Neural cell (in vitro differentiated cells): ENCODE measurements at regions not wholly inside any gene's neighbourhood (a gene's known extent, or its start where the extent isn't known, plus 50 kb on each side); places are given as distances from the start of the nearest gene placed in this dataset.

Source experiments
- H2AFZ ChIP-seq: fragments of 200-600, 300-800 bp; sonication (generic), shearing (Covaris generic); 2 replicates; pipeline ENCODE4 v1.6.0; 2014; ENCODE audit warnings: low read depth, mild to moderate bottlenecking, antibody characterized with exemption, low read length, moderate library complexity
- H3F3A ChIP-seq: fragments of 200-600 bp; shearing (Covaris generic); 2 replicates; pipeline ENCODE4 v1.6.1; 2016; ENCODE audit warnings: mild to moderate bottlenecking, moderate library complexity, mixed read lengths, antibody characterized with exemption, low read length; ENCODE audit not compliant: insufficient read depth, poor library complexity, severe bottlenecking
- H3K27ac ChIP-seq: fragments of 200-600, 300-800 bp; sonication (generic), shearing (Covaris generic); 2 replicates; pipeline ENCODE4 v1.5.1; 2014; ENCODE audit warnings: mild to moderate bottlenecking, low read length, moderate library complexity
- H3K27me3 ChIP-seq: fragments of 300-800, 200-600 bp; sonication (generic), shearing (Covaris generic); 2 replicates; pipeline ENCODE4 v1.6.0; 2014; ENCODE audit warnings: mild to moderate bottlenecking, low read depth, low read length, moderate library complexity; ENCODE audit not compliant: insufficient read depth
- H3K36me3 ChIP-seq: fragments of 300-800, 200-600 bp; sonication (generic), shearing (Covaris generic); 2 replicates; pipeline ENCODE4 v1.5.1; 2014; ENCODE audit warnings: mild to moderate bottlenecking, antibody characterized with exemption, low read length, moderate library complexity; ENCODE audit not compliant: insufficient read depth
- H3K4me2 ChIP-seq: fragments of 300-800, 200-600 bp; sonication (generic), shearing (Covaris generic); 2 replicates; pipeline ENCODE4 v1.6.0; 2014; ENCODE audit warnings: mild to moderate bottlenecking, low read length
- H3K4me3 ChIP-seq: fragments of 300-800, 200-600 bp; sonication (generic), shearing (Covaris generic); 2 replicates; pipeline ENCODE4 v1.5.1; 2014; ENCODE audit warnings: mild to moderate bottlenecking, low read length, moderate library complexity
- H3K79me2 ChIP-seq: fragments of 200-600 bp; shearing (Covaris generic); replicated peaks from 2 replicates; pipeline ENCODE4 v1.6.0; 2014; ENCODE audit warnings: mild to moderate bottlenecking, low read length, moderate library complexity; ENCODE audit not compliant: insufficient read depth
- H3K9ac ChIP-seq: fragments of 300-800, 200-600 bp; sonication (generic), shearing (Covaris generic); 2 replicates; pipeline ENCODE4 v1.6.1; 2016; ENCODE audit warnings: mild to moderate bottlenecking, low read length, mixed read lengths
- H3K9me2 ChIP-seq: fragments of 200-600 bp; shearing (Covaris generic); 2 replicates; pipeline ENCODE4 v1.6.1; 2016; ENCODE audit warnings: mild to moderate bottlenecking, low read length, mixed read lengths; ENCODE audit not compliant: insufficient read depth
- H3K9me3 ChIP-seq: fragments of 200-600, 300-800 bp; sonication (generic), shearing (Covaris generic); 2 replicates; pipeline ENCODE4 v1.6.1; 2016; ENCODE audit warnings: mild to moderate bottlenecking, mixed run types, low read length, moderate library complexity, mixed read lengths
- H4K20me1 ChIP-seq: fragments of 200-600 bp; shearing (Covaris generic); 2 replicates; pipeline ENCODE4 v1.6.1; 2016; ENCODE audit warnings: mild to moderate bottlenecking, mixed run types; ENCODE audit not compliant: insufficient read depth
- CTCF ChIP-seq: fragments of 450-650 bp; IDR thresholded peaks from 2 replicates; pipeline ENCODE4 v1.5.1; 2014; ENCODE audit warnings: antibody characterized with exemption, mild to moderate bottlenecking, moderate library complexity; ENCODE audit not compliant: poor library complexity, severe bottlenecking
- EP300 ChIP-seq: fragments of 450-650 bp; conservative IDR thresholded peaks from 2 replicates; pipeline ENCODE4 v1.6.1; 2014; ENCODE audit warnings: antibody characterized with exemption, mild to moderate bottlenecking, moderate library complexity; ENCODE audit not compliant: poor library complexity, severe bottlenecking
- EZH2 ChIP-seq: fragments of 200-600, 300-800 bp; shearing (Covaris generic), sonication (generic); IDR thresholded peaks from 2 replicates; pipeline ENCODE4 v1.6.1; 2014; ENCODE audit warnings: antibody characterized with exemption, low read length, borderline replicate concordance, mild to moderate bottlenecking; ENCODE audit not compliant: insufficient read depth, poor library complexity, severe bottlenecking
- MXI1 ChIP-seq: fragments of 450-650 bp; conservative IDR thresholded peaks from 2 replicates; pipeline ENCODE4 v1.6.1; 2014; ENCODE audit warnings: antibody characterized with exemption, mild to moderate bottlenecking; ENCODE audit not compliant: poor library complexity, severe bottlenecking
- POLR2AphosphoS5 ChIP-seq: IDR thresholded peaks from 2 replicates; pipeline ENCODE4 v1.6.1; 2012
- RAD21 ChIP-seq: fragments of 450-650 bp; conservative IDR thresholded peaks from 2 replicates; pipeline ENCODE4 v1.6.1; 2014; ENCODE audit warnings: antibody characterized with exemption, mild to moderate bottlenecking, moderate library complexity
- REST ChIP-seq: IDR thresholded peaks from 2 replicates; pipeline ENCODE4 v1.6.1; 2012; ENCODE audit warnings: borderline replicate concordance
- SMC3 ChIP-seq: fragments of 450-650 bp; conservative IDR thresholded peaks from 2 replicates; pipeline ENCODE4 v1.6.1; 2014; ENCODE audit warnings: antibody characterized with exemption, mild to moderate bottlenecking, moderate library complexity; ENCODE audit not compliant: poor library complexity
- TAF1 ChIP-seq: IDR thresholded peaks from 2 replicates; pipeline ENCODE4 v1.6.1; 2012; ENCODE audit warnings: low read depth

GRCh38 chr13:88586263-88586662 lies 915.1 kb downstream of the SLITRK5 start:
- Histone ChIP-seq H3K4me2 (no peak overlapping the region), H3F3A (no peaks in the 10 kb centered on the region), H4K20me1 (no peaks in the 10 kb centered on the region), H3K9me3 (no peaks in the 10 kb centered on the region), H3K36me3 (no peaks in the 10 kb centered on the region), H3K79me2 (no peaks in the 10 kb centered on the region), H3K27ac (no peak overlapping the region), H2AFZ (no peak overlapping the region), H3K9me2 (no peaks in the 10 kb centered on the region), H3K9ac (no peak overlapping the region), H3K27me3 (no peaks in the 10 kb centered on the region), H3K4me3 (no peak overlapping the region)
- TF ChIP-seq TAF1 (no peak), RAD21 (no peak), REST (no peak), EP300 (no peak), CTCF (no peak), SMC3 (no peak), EZH2 (no peak), MXI1 (no peak), POLR2AphosphoS5 (no peak)

- no peaks in the 10 kb centered on the region for H3K9me3 ChIP-seq
- TF ChIP-seq TAF1 = no peak
- no peak for TF ChIP-seq EP300
- TF ChIP-seq MXI1 = no peak
- no peak for TF ChIP-seq EZH2
- no peak overlapping the region for H3K4me3 ChIP-seq
Observed at GRCh38 chr13:88590574-88590973, 919.4 kb downstream of the SLITRK5 start.

GRCh38 chr13:88592105-88592504 lies 920.9 kb downstream of the SLITRK5 start:
- Histone ChIP-seq H3K4me2 (no peak overlapping the region), H3K9me2 (no peaks in the 10 kb centered on the region), H4K20me1 (no peaks in the 10 kb centered on the region), H3K4me3 (no peak overlapping the region), H3F3A (no peaks in the 10 kb centered on the region), H3K9ac (no peak overlapping the region), H3K27me3 (no peaks in the 10 kb centered on the region), H2AFZ (no peak overlapping the region), H3K36me3 (no peaks in the 10 kb centered on the region), H3K9me3 (no peaks in the 10 kb centered on the region), H3K27ac (no peak overlapping the region), H3K79me2 (no peaks in the 10 kb centered on the region)
- TF ChIP-seq CTCF (no peak), SMC3 (no peak), MXI1 (no peak), RAD21 (no peak), POLR2AphosphoS5 (no peak), EP300 (no peak), EZH2 (no peak), TAF1 (no peak), REST (no peak)

More at GRCh38 chr13:88590574-88590973, 919.4 kb downstream of the SLITRK5 start:
- Histone ChIP-seq H3K79me2 (no peaks in the 10 kb centered on the region), H3K36me3 (no peaks in the 10 kb centered on the region), H3K9me2 (no peaks in the 10 kb centered on the region), H3F3A (no peaks in the 10 kb centered on the region), H4K20me1 (no peaks in the 10 kb centered on the region), H3K9ac (no peak overlapping the region), H3K27me3 (no peaks in the 10 kb centered on the region), H3K4me2 (no peak overlapping the region), H3K27ac (no peak overlapping the region), H2AFZ (no peak overlapping the region)
